Muscle of leg (tissue), 3 donors: ENCODE measurements at regions not wholly inside any gene's neighbourhood (a gene's known extent, or its start where the extent isn't known, plus 50 kb on each side); places are given as distances from the start of the nearest gene placed in this dataset.

ENCODE experiments used
- DNase-seq: peaks from one replicate; pipeline ENCODE4 v3.0.0; 2013
- H3K27ac ChIP-seq: one replicate; pipeline ENCODE4 v1.5.1; 2013; ENCODE audit warnings: mild to moderate bottlenecking, low read length, control low read depth
- H3K27me3 ChIP-seq: one replicate; pipeline ENCODE4 v1.6.1; 2013; ENCODE audit warnings: low read length; ENCODE audit not compliant: control insufficient read depth, insufficient read depth
- H3K36me3 ChIP-seq: one replicate; pipeline ENCODE4 v1.6.1; 2013; ENCODE audit warnings: low read length; ENCODE audit not compliant: control insufficient read depth, insufficient read depth
- H3K4me1 ChIP-seq: one replicate; pipeline ENCODE4 v1.6.1; 2013; ENCODE audit warnings: low read length; ENCODE audit not compliant: control insufficient read depth, insufficient read depth
- H3K4me3 ChIP-seq: one replicate; pipeline ENCODE4 v1.5.1; 2013; ENCODE audit warnings: low read length, control low read depth
- H3K9me3 ChIP-seq: replicated peaks from 2 replicates; pipeline ENCODE4 v1.6.1; 2013; ENCODE audit warnings: low read depth, low read length; ENCODE audit not compliant: control insufficient read depth
- WGBS: methylation state at CpG from one replicate; pipeline ENCODE4 v1.1.5; 2013; ENCODE audit warnings: missing lambda C conversion rate; ENCODE audit not compliant: insufficient coverage; 5-methylcytosine and 5-hydroxymethylcytosine counted together

GRCh38 chr3:64971602-64972001, 283.8 kb upstream of the ADAMTS9 start:
- peaks cover 2% of the 10 kb centered on the region for H3K4me1 ChIP-seq
- no peak for DNase-seq
- no peak overlapping the region for H3K27ac ChIP-seq
- H3K4me3 ChIP-seq: no peak overlapping the region
- peaks cover 2% of the 10 kb centered on the region for H3K9me3 ChIP-seq
- no peaks in the 10 kb centered on the region for H3K36me3 ChIP-seq
- no peaks in the 10 kb centered on the region for H3K27me3 ChIP-seq
- no CpG with 5 or more reads among the region's 1 CpG for WGBS

GRCh38 chr3:64970634-64971033, 282.8 kb upstream of the ADAMTS9 start:
- no peak overlapping the region for H3K4me3 ChIP-seq
- no peak overlapping the region for H3K27ac ChIP-seq
- WGBS: 71% methylated on average over 3 of the region's 3 CpGs
- no peaks in the 10 kb centered on the region for H3K36me3 ChIP-seq
- no peaks in the 10 kb centered on the region for H3K27me3 ChIP-seq
- DNase-seq: no peak
- no peaks in the 10 kb centered on the region for H3K4me1 ChIP-seq
- peaks cover 4% of the 10 kb centered on the region for H3K9me3 ChIP-seq

- no peak for DNase-seq
- H3K4me3 ChIP-seq: no peak overlapping the region
- peaks cover 13% of the 10 kb centered on the region for H3K4me1 ChIP-seq
- H3K27me3 ChIP-seq: no peaks in the 10 kb centered on the region
- no peaks in the 10 kb centered on the region for H3K9me3 ChIP-seq
- no peak overlapping the region for H3K27ac ChIP-seq
- no peaks in the 10 kb centered on the region for H3K36me3 ChIP-seq
Observed at GRCh38 chr3:64961301-64961700, 273.5 kb upstream of the ADAMTS9 start.

GRCh38 chr3:64958199-64958843, 270.5 kb upstream of the ADAMTS9 start:
- H3K4me1 ChIP-seq: peaks cover 22% of the 10 kb centered on the region
- H3K4me3 ChIP-seq: no peak overlapping the region
- H3K27ac ChIP-seq: peak overlapping the region; percentile 89
- no peaks in the 10 kb centered on the region for H3K9me3 ChIP-seq
- WGBS: no CpG with 5 or more reads among the region's 3 CpGs
- no peaks in the 10 kb centered on the region for H3K36me3 ChIP-seq
- H3K27me3 ChIP-seq: no peaks in the 10 kb centered on the region
- peak; percentile 98 for DNase-seq

- H3K36me3 ChIP-seq: no peaks in the 10 kb centered on the region
- no peaks in the 10 kb centered on the region for H3K9me3 ChIP-seq
- no peaks in the 10 kb centered on the region for H3K27me3 ChIP-seq
- H3K27ac ChIP-seq: peak overlapping the region; percentile 89
- peak; percentile 97 for DNase-seq
- no peak overlapping the region for H3K4me3 ChIP-seq
- WGBS: 18% methylated on average over 1 of the region's 6 CpGs
- peaks cover 22% of the 10 kb centered on the region for H3K4me1 ChIP-seq
Observed at GRCh38 chr3:64957408-64958198, 269.8 kb upstream of the ADAMTS9 start.

GRCh38 chr3:64956711-64957325, 269.0 kb upstream of the ADAMTS9 start:
- WGBS: 0% methylated on average over 1 of the region's 10 CpGs
- DNase-seq: peak; percentile 91
- Histone ChIP-seq H3K4me3 (no peak overlapping the region), H3K27me3 (no peaks in the 10 kb centered on the region), H3K9me3 (no peaks in the 10 kb centered on the region), H3K4me1 (peaks cover 22% of the 10 kb centered on the region), H3K36me3 (no peaks in the 10 kb centered on the region), H3K27ac (peak overlapping the region; percentile 89)

GRCh38 chr3:64954995-64955636, 267.3 kb upstream of the ADAMTS9 start:
- Histone ChIP-seq H3K36me3 (no peaks in the 10 kb centered on the region), H3K27ac (peak overlapping the region; percentile 73), H3K27me3 (no peaks in the 10 kb centered on the region), H3K4me3 (no peak overlapping the region), H3K4me1 (peaks cover 22% of the 10 kb centered on the region), H3K9me3 (no peaks in the 10 kb centered on the region)
- peak; percentile 77 for DNase-seq
- WGBS: 0% methylated on average over 1 of the region's 4 CpGs

- Histone ChIP-seq H3K4me3 (no peak overlapping the region), H3K9me3 (no peaks in the 10 kb centered on the region), H3K4me1 (peaks cover 28% of the 10 kb centered on the region), H3K27me3 (no peaks in the 10 kb centered on the region), H3K27ac (peak overlapping the region; percentile 93), H3K36me3 (no peaks in the 10 kb centered on the region)
- 0% methylated on average over 2 of the region's 6 CpGs for WGBS
- DNase-seq: peak; percentile 93
Observed at GRCh38 chr3:64945171-64945729, 257.4 kb upstream of the ADAMTS9 start.

- 25% methylated on average over 2 of the region's 4 CpGs for WGBS
- Histone ChIP-seq H3K9me3 (no peaks in the 10 kb centered on the region), H3K4me1 (peaks cover 37% of the 10 kb centered on the region), H3K27ac (peak overlapping the region; percentile 70), H3K27me3 (no peaks in the 10 kb centered on the region), H3K4me3 (no peak overlapping the region), H3K36me3 (no peaks in the 10 kb centered on the region)
- peak; percentile 71 for DNase-seq
Observed at GRCh38 chr3:64943866-64944265, 256.1 kb upstream of the ADAMTS9 start.
